Neuronal stem cell (in vitro differentiated cells): ENCODE measurements at regions not wholly inside any gene's neighbourhood (a gene's known extent, or its start where the extent isn't known, plus 50 kb on each side); places are given as distances from the start of the nearest gene placed in this dataset.

Experiments
- DNase-seq: peaks from one replicate; pipeline ENCODE4 v3.0.0-alpha.2; 2013; ENCODE audit warnings: low spot score
- H2AFZ ChIP-seq: one replicate; pipeline ENCODE4 v1.6.1; 2013; ENCODE audit warnings: mild to moderate bottlenecking, low read length, inconsistent platforms
- H2AK5ac ChIP-seq: 2 replicates; pipeline ENCODE4 v1.6.1; 2013; ENCODE audit warnings: low read depth, mild to moderate bottlenecking, inconsistent platforms, low read length, moderate library complexity, mixed read lengths
- H2BK120ac ChIP-seq: 2 replicates; pipeline ENCODE4 v1.6.1; 2013; ENCODE audit warnings: low read depth, mild to moderate bottlenecking, inconsistent platforms, low read length, moderate library complexity, mixed read lengths
- H2BK12ac ChIP-seq: one replicate; pipeline ENCODE4 v1.6.1; 2013; ENCODE audit warnings: low read length, inconsistent platforms
- H2BK15ac ChIP-seq: 2 replicates; pipeline ENCODE4 v1.6.1; 2013; ENCODE audit warnings: mild to moderate bottlenecking, low read length, inconsistent platforms, mixed read lengths
- H2BK5ac ChIP-seq: one replicate; pipeline ENCODE4 v1.6.1; 2013; ENCODE audit warnings: inconsistent platforms, mild to moderate bottlenecking, low read length, moderate library complexity
- H3K14ac ChIP-seq: one replicate; pipeline ENCODE4 v1.6.1; 2013; ENCODE audit warnings: low read length, inconsistent platforms
- H3K18ac ChIP-seq: 2 replicates; pipeline ENCODE4 v1.6.1; 2013; ENCODE audit warnings: low read length, inconsistent platforms
- H3K23ac ChIP-seq: 2 replicates; pipeline ENCODE4 v1.6.1; 2013; ENCODE audit warnings: low read depth, mild to moderate bottlenecking, mixed read lengths, low read length, inconsistent platforms; ENCODE audit not compliant: poor library complexity
- H3K27ac ChIP-seq: replicated peaks from 3 replicates; pipeline ENCODE4 v1.5.1; 2013; ENCODE audit warnings: low read length, inconsistent platforms
- H3K27me3 ChIP-seq, 3 experiments: 2 replicates each; pipeline ENCODE4 v1.6.1; 2013; ENCODE audit warnings: low read length in 3 of 3, mild to moderate bottlenecking in 2 of 3, inconsistent platforms in 1 of 3, low read depth in 1 of 3, mixed read lengths in 1 of 3, moderate library complexity in 1 of 3; ENCODE audit not compliant: control insufficient read depth in 3 of 3, insufficient read depth in 3 of 3
- H3K36me3 ChIP-seq, 2 donors: replicated peaks in 1 of 2; 2 replicates each; pipeline ENCODE4 v1.6.1; 2013; ENCODE audit warnings: low read length in 2 of 2; ENCODE audit not compliant: control insufficient read depth in 2 of 2, insufficient read depth in 2 of 2
- H3K4ac ChIP-seq: 2 replicates; pipeline ENCODE4 v1.6.1; 2013; ENCODE audit warnings: inconsistent platforms, mild to moderate bottlenecking, low read length, moderate library complexity
- H3K4me1 ChIP-seq, 2 donors: 1 replicate in 1 of 2; 2 replicates in 1 of 2; pipeline ENCODE4 v1.6.1; 2013; ENCODE audit warnings: low read length in 2 of 2, low read depth in 1 of 2; ENCODE audit not compliant: control insufficient read depth in 2 of 2, insufficient read depth in 1 of 2
- H3K4me2 ChIP-seq: one replicate; pipeline ENCODE4 v1.6.1; 2013; ENCODE audit warnings: mild to moderate bottlenecking, low read length, inconsistent platforms; ENCODE audit not compliant: insufficient read depth, poor library complexity, severe bottlenecking
- H3K4me3 ChIP-seq, 2 donors: 2 replicates each; pipeline ENCODE4 v1.5.1; 2013; ENCODE audit warnings: low read length in 2 of 2, mild to moderate bottlenecking in 2 of 2, inconsistent platforms in 1 of 2, moderate library complexity in 1 of 2
- H3K79me1 ChIP-seq: one replicate; pipeline ENCODE4 v1.6.1; 2013; ENCODE audit warnings: low read depth, mild to moderate bottlenecking, inconsistent platforms, low read length, moderate library complexity
- H3K9ac ChIP-seq: one replicate; pipeline ENCODE4 v1.6.1; 2013; ENCODE audit warnings: mild to moderate bottlenecking, low read depth, low read length, inconsistent platforms; ENCODE audit not compliant: poor library complexity
- H3K9me3 ChIP-seq, 2 donors: replicated peaks in 1 of 2; 2 replicates each; pipeline versions ENCODE3 to v1.6.1; 2013; ENCODE audit warnings: low read length in 2 of 2, mild to moderate bottlenecking in 2 of 2, inconsistent platforms in 1 of 2, low read depth in 1 of 2, mixed read lengths in 1 of 2, moderate library complexity in 1 of 2; ENCODE audit not compliant: control insufficient read depth in 2 of 2, insufficient read depth in 1 of 2
- H4K8ac ChIP-seq: one replicate; pipeline ENCODE4 v1.6.1; 2013; ENCODE audit warnings: low read depth, mild to moderate bottlenecking, inconsistent platforms, low read length, moderate library complexity
- H4K91ac ChIP-seq: one replicate; pipeline ENCODE4 v1.6.1; 2013; ENCODE audit warnings: low read length, low read depth, mild to moderate bottlenecking, inconsistent platforms; ENCODE audit not compliant: poor library complexity
- WGBS, 2 donors: extraction: QIAGEN DNeasy Blood & Tissue Kit; methylation state at CpG; one replicate each; pipeline ENCODE4 v1.1.7; 2013; ENCODE audit warnings: missing lambda C conversion rate in 2 of 2, mixed read lengths in 1 of 2; ENCODE audit not compliant: insufficient read length in 2 of 2, insufficient replicate concordance in 1 of 2; ENCODE audit errors: extremely low coverage in 2 of 2; 5-methylcytosine and 5-hydroxymethylcytosine counted together

DNA sequence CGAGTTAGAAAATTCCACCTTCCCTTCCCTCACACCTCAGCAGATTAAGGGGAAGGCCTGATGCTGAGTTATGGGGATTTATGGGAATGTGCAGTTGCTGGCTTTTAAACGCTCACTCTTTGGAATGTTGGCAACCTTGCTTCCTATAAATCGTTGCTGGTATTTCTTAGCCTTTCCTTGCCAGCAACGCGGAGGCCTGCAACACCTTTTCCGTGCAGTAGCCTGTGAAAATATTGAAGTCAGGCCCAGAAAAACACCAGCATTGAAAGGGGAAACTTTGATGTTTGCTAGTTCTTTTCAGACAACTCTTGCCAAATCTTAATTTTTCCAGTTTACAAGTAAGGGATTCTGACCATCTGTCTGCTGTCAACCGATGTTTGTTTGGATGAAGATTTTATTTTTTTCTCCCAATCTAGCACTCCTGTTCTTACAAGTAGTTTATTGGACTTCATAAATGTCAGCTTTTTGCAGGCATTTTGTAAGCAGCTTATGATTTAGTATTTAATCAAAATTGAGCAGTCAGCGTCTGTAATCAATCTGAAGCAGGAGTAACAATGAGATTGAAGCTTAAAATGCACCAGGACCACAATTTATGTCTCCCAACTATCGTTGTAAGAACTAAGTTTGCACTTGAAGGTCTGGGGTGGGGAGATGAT is 251.0 kb downstream of the RPLP1 start:
- Histone ChIP-seq H2AK5ac (no peak overlapping the region), H2BK12ac (no peak overlapping the region), H3K4me3 (no peak overlapping the region), H4K8ac (no peak overlapping the region), H3K4ac (no peak overlapping the region), H3K14ac (no peak overlapping the region), H3K4me2 (no peak overlapping the region), H3K27me3 (no peaks in the 10 kb centered on the region), H2BK15ac (no peak overlapping the region), H3K23ac (no peak overlapping the region), H3K9ac (no peak overlapping the region), H3K27ac (no peak overlapping the region), H4K91ac (no peak overlapping the region), H3K4me1 (no peaks in the 10 kb centered on the region), H2BK120ac (no peak overlapping the region), H3K36me3 (no peaks in the 10 kb centered on the region), H3K18ac (no peak overlapping the region), H2AFZ (no peak overlapping the region), H2BK5ac (no peak overlapping the region), H3K79me1 (no peaks in the 10 kb centered on the region), H3K9me3 (peaks cover 0 to 2% of the 10 kb centered on the region in 2 donors)
- WGBS, 2 donors: no CpG with 5 or more reads among the region's 9 CpGs
- no peak for DNase-seq

DNA sequence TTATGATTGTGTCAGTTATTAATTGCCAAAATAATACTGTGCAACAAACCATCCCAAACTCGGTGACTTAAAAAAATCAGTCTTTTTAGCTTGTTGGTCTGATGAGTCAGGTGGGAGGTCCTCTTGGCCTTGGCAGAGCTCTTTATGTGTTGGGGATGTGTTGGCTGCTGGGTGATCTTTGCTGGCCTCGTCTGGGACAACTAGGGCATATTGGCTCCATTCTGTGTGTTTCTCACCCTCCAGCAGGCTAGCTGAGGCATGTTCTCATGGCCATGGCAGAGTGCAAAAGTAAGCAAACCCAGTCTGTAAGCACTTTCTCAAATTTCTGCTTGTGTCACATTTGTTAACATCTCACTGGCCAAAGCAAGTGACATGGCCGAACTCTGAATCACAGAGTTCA is 251.6 kb downstream of the RPLP1 start:
- Histone ChIP-seq H4K91ac (no peak overlapping the region), H3K4me1 (no peaks in the 10 kb centered on the region), H4K8ac (no peak overlapping the region), H3K4me2 (no peak overlapping the region), H3K9ac (no peak overlapping the region), H3K36me3 (no peaks in the 10 kb centered on the region), H3K23ac (no peak overlapping the region), H2BK12ac (no peak overlapping the region), H3K14ac (no peak overlapping the region), H3K18ac (no peak overlapping the region), H3K27ac (no peak overlapping the region), H3K4me3 (no peak overlapping the region), H3K9me3 (peaks cover 0 to 2% of the 10 kb centered on the region in 2 donors), H2BK120ac (no peak overlapping the region), H3K27me3 (no peaks in the 10 kb centered on the region), H3K4ac (no peak overlapping the region), H2AFZ (no peak overlapping the region), H2BK5ac (no peak overlapping the region), H2AK5ac (no peak overlapping the region), H3K79me1 (no peaks in the 10 kb centered on the region), H2BK15ac (no peak overlapping the region)
- WGBS, 2 donors: no CpG with 5 or more reads among the region's 3 CpGs
- no peak for DNase-seq

- no peak overlapping the region for H2AK5ac ChIP-seq
- H3K9ac ChIP-seq: no peak overlapping the region
- H2BK120ac ChIP-seq: no peak overlapping the region
- no peaks in the 10 kb centered on the region for H3K79me1 ChIP-seq
- no peak overlapping the region for H2BK5ac ChIP-seq
- H3K4ac ChIP-seq: no peak overlapping the region
- H2AFZ ChIP-seq: no peak overlapping the region
- H3K4me1 ChIP-seq: no peaks in the 10 kb centered on the region
- H4K8ac ChIP-seq: no peak overlapping the region
- peaks cover 0 to 1% of the 10 kb centered on the region in 2 donors for H3K9me3 ChIP-seq
- H3K27me3 ChIP-seq: no peaks in the 10 kb centered on the region
- no peak overlapping the region for H3K14ac ChIP-seq
- H3K36me3 ChIP-seq: no peaks in the 10 kb centered on the region
- H4K91ac ChIP-seq: no peak overlapping the region
- H3K27ac ChIP-seq: no peak overlapping the region
- no peak overlapping the region for H2BK15ac ChIP-seq
- H3K23ac ChIP-seq: no peak overlapping the region
- DNase-seq: no peak
- no CpG with 5 or more reads among the region's 4 CpGs for WGBS, 2 donors
- H3K4me2 ChIP-seq: no peak overlapping the region
- H3K18ac ChIP-seq: no peak overlapping the region
- no peak overlapping the region for H2BK12ac ChIP-seq
- H3K4me3 ChIP-seq: no peak overlapping the region
Observed at GRCh38 chr15:69704700-69705099, 252.1 kb downstream of the RPLP1 start.

GRCh38 chr15:69706353-69707097 is 253.9 kb downstream of the RPLP1 start:
- H3K14ac ChIP-seq: no peak overlapping the region
- H3K79me1 ChIP-seq: no peaks in the 10 kb centered on the region
- no CpG with 5 or more reads among the region's 3 CpGs for WGBS, 2 donors
- H3K4me1 ChIP-seq: no peaks in the 10 kb centered on the region
- no peak overlapping the region for H2AFZ ChIP-seq
- H4K8ac ChIP-seq: no peak overlapping the region
- H3K4me2 ChIP-seq: no peak overlapping the region
- H2BK12ac ChIP-seq: no peak overlapping the region
- H3K23ac ChIP-seq: no peak overlapping the region
- H3K27ac ChIP-seq: no peak overlapping the region
- H3K4me3 ChIP-seq: no peak overlapping the region
- no peaks in the 10 kb centered on the region for H3K27me3 ChIP-seq
- no peak overlapping the region for H2AK5ac ChIP-seq
- H2BK15ac ChIP-seq: no peak overlapping the region
- no peak overlapping the region for H3K18ac ChIP-seq
- H3K4ac ChIP-seq: no peak overlapping the region
- no peaks in the 10 kb centered on the region for H3K36me3 ChIP-seq
- no peak overlapping the region for H3K9ac ChIP-seq
- H2BK5ac ChIP-seq: no peak overlapping the region
- H3K9me3 ChIP-seq: no peaks in the 10 kb centered on the region
- no peak for DNase-seq
- H2BK120ac ChIP-seq: no peak overlapping the region
- H4K91ac ChIP-seq: no peak overlapping the region
